H9 (cell line): ENCODE measurements at regions not wholly inside any gene's neighbourhood (a gene's known extent, or its start where the extent isn't known, plus 50 kb on each side); places are given as distances from the start of the nearest gene placed in this dataset.

Experiments
- DNase-seq: peaks from one replicate; pipeline ENCODE4 v3.0.0-alpha.2; 2017
- H2AFZ ChIP-seq: one replicate; pipeline ENCODE4 v1.6.1; 2013; ENCODE audit warnings: mild to moderate bottlenecking, low read length, control low read depth, moderate library complexity
- H2AK5ac ChIP-seq: 2 replicates; pipeline ENCODE4 v1.6.1; 2013; ENCODE audit warnings: low read length, control low read depth, mixed read lengths; ENCODE audit not compliant: insufficient read length
- H2BK120ac ChIP-seq: one replicate; pipeline ENCODE4 v1.6.1; 2013; ENCODE audit warnings: low read depth, mild to moderate bottlenecking, low read length, control low read depth, inconsistent platforms; ENCODE audit not compliant: poor library complexity, severe bottlenecking
- H2BK12ac ChIP-seq: 2 replicates; pipeline ENCODE4 v1.6.1; 2013; ENCODE audit warnings: low read length, control low read depth, mixed read lengths, low read depth; ENCODE audit not compliant: insufficient read length
- H2BK15ac ChIP-seq: 2 replicates; pipeline ENCODE4 v1.6.1; 2013; ENCODE audit warnings: low read depth, low read length, control low read depth
- H2BK20ac ChIP-seq: one replicate; pipeline ENCODE4 v1.6.1; 2013; ENCODE audit warnings: low read depth, mild to moderate bottlenecking, low read length, control low read depth, inconsistent platforms; ENCODE audit not compliant: poor library complexity, severe bottlenecking
- H2BK5ac ChIP-seq: 2 replicates; pipeline ENCODE4 v1.6.1; 2013; ENCODE audit warnings: low read length, control low read depth, mixed read lengths; ENCODE audit not compliant: insufficient read length
- H3K14ac ChIP-seq: 2 replicates; pipeline ENCODE4 v1.6.1; 2013; ENCODE audit warnings: low read length, control low read depth; ENCODE audit not compliant: insufficient read depth
- H3K18ac ChIP-seq: 2 replicates; pipeline ENCODE4 v1.6.1; 2013; ENCODE audit warnings: low read depth, mild to moderate bottlenecking, mixed read lengths, low read length, control low read depth; ENCODE audit not compliant: insufficient read length
- H3K23ac ChIP-seq: 2 replicates; pipeline ENCODE4 v1.6.1; 2013; ENCODE audit warnings: low read length, control low read depth, mixed read lengths, low read depth; ENCODE audit not compliant: insufficient read length
- H3K23me2 ChIP-seq: 2 replicates; pipeline ENCODE4 v1.6.1; 2013; ENCODE audit warnings: low read depth, mild to moderate bottlenecking, mixed read lengths, low read length, control low read depth; ENCODE audit not compliant: insufficient read length, poor library complexity, severe bottlenecking
- H3K27ac ChIP-seq: 2 replicates; pipeline ENCODE4 v1.5.1; 2013; ENCODE audit warnings: low read length, control low read depth, mixed read lengths, low read depth; ENCODE audit not compliant: insufficient read length
- H3K27me3 ChIP-seq: 2 replicates; pipeline ENCODE4 v1.6.1; 2013; ENCODE audit warnings: low read length, control low read depth, inconsistent platforms; ENCODE audit not compliant: insufficient read depth
- H3K4ac ChIP-seq: 2 replicates; pipeline ENCODE4 v1.6.1; 2013; ENCODE audit warnings: low read depth, mild to moderate bottlenecking, control low read depth, inconsistent platforms, low read length, moderate library complexity
- H3K4me1 ChIP-seq: 2 replicates; pipeline ENCODE4 v1.6.1; 2013; ENCODE audit warnings: low read length, control low read depth, inconsistent platforms; ENCODE audit not compliant: insufficient read depth
- H3K4me2 ChIP-seq: 2 replicates; pipeline ENCODE4 v1.6.1; 2013; ENCODE audit warnings: low read length, control low read depth, mixed read lengths; ENCODE audit not compliant: insufficient read length, insufficient read depth
- H3K56ac ChIP-seq: 2 replicates; pipeline ENCODE4 v1.6.1; 2013; ENCODE audit warnings: low read depth, mild to moderate bottlenecking, mixed read lengths, low read length, control low read depth; ENCODE audit not compliant: insufficient read length
- H3K79me1 ChIP-seq: 2 replicates; pipeline ENCODE4 v1.6.1; 2013; ENCODE audit warnings: low read depth, mild to moderate bottlenecking, moderate library complexity, low read length, control low read depth, inconsistent platforms; ENCODE audit not compliant: insufficient read depth, poor library complexity, severe bottlenecking
- H3K79me2 ChIP-seq: 2 replicates; pipeline ENCODE4 v1.6.1; 2013; ENCODE audit warnings: low read length, control low read depth, inconsistent platforms; ENCODE audit not compliant: insufficient read depth
- H3K9ac ChIP-seq: 2 replicates; pipeline ENCODE4 v1.6.1; 2013; ENCODE audit warnings: low read length, control low read depth, mixed read lengths; ENCODE audit not compliant: insufficient read length; ENCODE audit errors: extremely low read depth
- H3K9me3 ChIP-seq: one replicate; pipeline ENCODE4 v1.6.1; 2013; ENCODE audit warnings: low read depth, low read length, inconsistent platforms; ENCODE audit not compliant: control insufficient read depth
- H3T11ph ChIP-seq: one replicate; pipeline ENCODE4 v1.6.1; 2013; ENCODE audit warnings: mild to moderate bottlenecking, low read length, control low read depth, inconsistent platforms
- H4K20me1 ChIP-seq: one replicate; pipeline ENCODE4 v1.6.1; 2013; ENCODE audit not compliant: control insufficient read depth, insufficient read length, insufficient read depth
- H4K5ac ChIP-seq: 2 replicates; pipeline ENCODE4 v1.6.1; 2013; ENCODE audit warnings: low read depth, mild to moderate bottlenecking, mixed read lengths, low read length, control low read depth; ENCODE audit not compliant: insufficient read length
- H4K8ac ChIP-seq: replicated peaks from 2 replicates; pipeline ENCODE4 v1.6.1; 2013; ENCODE audit warnings: low read length, control low read depth, mixed read lengths, low read depth; ENCODE audit not compliant: insufficient read length
- H4K91ac ChIP-seq: 2 replicates; pipeline ENCODE4 v1.6.1; 2013; ENCODE audit warnings: low read depth, mild to moderate bottlenecking, moderate library complexity, mixed read lengths, low read length, control low read depth; ENCODE audit not compliant: insufficient read length
- H3K27ac Mint-ChIP-seq, 3 experiments: 2 replicates in 2 of 3; 3 replicates in 1 of 3; pipeline ENCODE4 v1.8.0; 2020 to 2021; ENCODE audit warnings: mixed read lengths in 3 of 3, mild to moderate bottlenecking in 1 of 3, moderate library complexity in 1 of 3
- H3K27me3 Mint-ChIP-seq: 2 replicates; pipeline ENCODE4 v1.8.0; 2021; ENCODE audit warnings: low read depth, mild to moderate bottlenecking, moderate library complexity, mixed read lengths
- H3K36me3 Mint-ChIP-seq, 3 experiments: 2 replicates in 2 of 3; 3 replicates in 1 of 3; pipeline ENCODE4 v1.8.0; 2020 to 2021; ENCODE audit warnings: low read depth in 3 of 3, mixed read lengths in 3 of 3; ENCODE audit not compliant: insufficient read depth in 1 of 3
- H3K4me1 Mint-ChIP-seq, 2 experiments: 2 replicates each; pipeline ENCODE4 v1.8.0; 2020; ENCODE audit warnings: mixed read lengths in 2 of 2
- H3K4me3 Mint-ChIP-seq, 2 experiments: 2 replicates in 1 of 2; 3 replicates in 1 of 2; pipeline ENCODE4 v1.8.0; 2020 to 2021; ENCODE audit warnings: mild to moderate bottlenecking in 2 of 2, mixed read lengths in 2 of 2, moderate library complexity in 1 of 2
- H3K9me3 Mint-ChIP-seq, 2 experiments: 2 replicates in 1 of 2; 3 replicates in 1 of 2; pipeline ENCODE4 v1.8.0; 2020; ENCODE audit warnings: mild to moderate bottlenecking in 2 of 2, mixed read lengths in 2 of 2, moderate library complexity in 1 of 2
- WGBS: extraction: QIAGEN DNeasy Blood & Tissue Kit; methylation state at CpG from one replicate; pipeline ENCODE4 v1.1.7; 2013; ENCODE audit warnings: missing lambda C conversion rate, low lambda C conversion rate, mixed read lengths; ENCODE audit not compliant: insufficient read length; ENCODE audit errors: extremely low coverage; 5-methylcytosine and 5-hydroxymethylcytosine counted together
- TF ChIP-seq, protein P1 (sequence below): fragments of 200-600 bp; sonication (generic); conservative IDR thresholded peaks from 3 replicates; pipeline ENCODE4 v1.8.0; 2021; ENCODE audit warnings: antibody characterized with exemption, mild to moderate bottlenecking

DNA sequence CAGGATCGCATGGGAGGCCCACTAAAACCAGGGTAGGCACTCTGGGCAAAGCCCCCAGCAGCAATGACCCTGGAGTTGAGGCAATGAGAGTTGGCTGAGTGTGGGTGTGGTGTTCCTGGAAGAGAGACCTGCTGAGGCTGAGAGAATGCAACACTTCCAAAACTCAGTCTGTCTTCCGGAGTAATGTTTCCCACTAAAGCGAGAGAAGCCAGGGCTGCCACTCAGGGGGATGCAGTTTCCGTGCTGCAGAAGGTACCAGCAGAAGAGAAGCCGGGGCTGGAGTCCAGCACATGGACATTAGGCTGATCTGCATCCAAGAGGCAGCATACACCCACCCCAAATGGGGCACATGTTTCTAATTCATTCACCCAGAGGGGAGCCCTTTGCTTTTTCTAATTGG lies 127.2 kb upstream of the ARHGAP28 start:
- Mint-ChIP-seq H3K9me3 (no peaks in the 10 kb centered on the region), H3K36me3 (no peaks in the 10 kb centered on the region), H3K27me3 (peaks cover 2% of the 10 kb centered on the region; the same call in 1 of the 2 replicates), H3K27ac (no peak overlapping the region; a peak in 1 of 7 replicates), H3K4me1 (peaks cover 20% of the 10 kb centered on the region in 2 experiments), H3K4me3 (no peak overlapping the region)
- no peaks in the 10 kb centered on the region for H3K79me1 ChIP-seq
- H2BK15ac ChIP-seq, result no peak overlapping the region
- H3K23ac ChIP-seq, result no peak overlapping the region
- no peak for DNase-seq
- H3K27me3 ChIP-seq, result no peaks in the 10 kb centered on the region
- H2BK5ac ChIP-seq, result no peak overlapping the region
- no peak overlapping the region for H2AK5ac ChIP-seq
- no peak overlapping the region for H2BK12ac ChIP-seq
- no peak overlapping the region for H2AFZ ChIP-seq
- TF ChIP-seq, protein P1, sequence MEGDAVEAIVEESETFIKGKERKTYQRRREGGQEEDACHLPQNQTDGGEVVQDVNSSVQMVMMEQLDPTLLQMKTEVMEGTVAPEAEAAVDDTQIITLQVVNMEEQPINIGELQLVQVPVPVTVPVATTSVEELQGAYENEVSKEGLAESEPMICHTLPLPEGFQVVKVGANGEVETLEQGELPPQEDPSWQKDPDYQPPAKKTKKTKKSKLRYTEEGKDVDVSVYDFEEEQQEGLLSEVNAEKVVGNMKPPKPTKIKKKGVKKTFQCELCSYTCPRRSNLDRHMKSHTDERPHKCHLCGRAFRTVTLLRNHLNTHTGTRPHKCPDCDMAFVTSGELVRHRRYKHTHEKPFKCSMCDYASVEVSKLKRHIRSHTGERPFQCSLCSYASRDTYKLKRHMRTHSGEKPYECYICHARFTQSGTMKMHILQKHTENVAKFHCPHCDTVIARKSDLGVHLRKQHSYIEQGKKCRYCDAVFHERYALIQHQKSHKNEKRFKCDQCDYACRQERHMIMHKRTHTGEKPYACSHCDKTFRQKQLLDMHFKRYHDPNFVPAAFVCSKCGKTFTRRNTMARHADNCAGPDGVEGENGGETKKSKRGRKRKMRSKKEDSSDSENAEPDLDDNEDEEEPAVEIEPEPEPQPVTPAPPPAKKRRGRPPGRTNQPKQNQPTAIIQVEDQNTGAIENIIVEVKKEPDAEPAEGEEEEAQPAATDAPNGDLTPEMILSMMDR, result no peak
- no peaks in the 10 kb centered on the region for H3K23me2 ChIP-seq
- no peak overlapping the region for H2BK120ac ChIP-seq
- no peak overlapping the region for H3K4me2 ChIP-seq
- H3K56ac ChIP-seq, result no peak overlapping the region
- no peak overlapping the region for H4K91ac ChIP-seq
- H3K18ac ChIP-seq, result no peak overlapping the region
- peaks cover 5% of the 10 kb centered on the region; the same call in 1 of the 2 replicates for H3K4me1 ChIP-seq
- no CpG with 5 or more reads among the region's 5 CpGs for WGBS
- H3K9ac ChIP-seq, result no peak overlapping the region
- H4K20me1 ChIP-seq, result no peaks in the 10 kb centered on the region
- H2BK20ac ChIP-seq, result no peak overlapping the region
- H3K9me3 ChIP-seq, result no peaks in the 10 kb centered on the region
- H3T11ph ChIP-seq, result no peak overlapping the region
- H3K27ac ChIP-seq, result no peak overlapping the region
- H4K5ac ChIP-seq, result no peak overlapping the region
- no peak overlapping the region for H4K8ac ChIP-seq
- H3K79me2 ChIP-seq, result no peaks in the 10 kb centered on the region
- H3K4ac ChIP-seq, result no peak overlapping the region
- H3K14ac ChIP-seq, result no peak overlapping the region; the same call in 1 of the 2 replicates
